Suprapubic skin (tissue), 3 donors: ENCODE measurements at regions not wholly inside any gene's neighbourhood (a gene's known extent, or its start where the extent isn't known, plus 50 kb on each side); places are given as distances from the start of the nearest gene placed in this dataset.

ENCODE experiments used
- CTCF ChIP-seq, 2 donors: fragments of 200-600 bp in 1 of 2; fragments of 450-650 bp in 1 of 2; sonication (generic) in 1 of 2; IDR thresholded peaks; one replicate each; pipeline ENCODE4 v1.5.1; 2016 to 2019; ENCODE audit warnings: antibody characterized with exemption in 2 of 2, mild to moderate bottlenecking in 1 of 2, moderate library complexity in 1 of 2
- POLR2A ChIP-seq, 2 donors: fragments of 450-650 bp; IDR thresholded peaks; one replicate each; pipeline ENCODE4 v1.6.1; 2017; ENCODE audit warnings: antibody characterized with exemption in 2 of 2, mild to moderate bottlenecking in 2 of 2, moderate library complexity in 2 of 2

GRCh38 chr15:70440416-70441138, 322.8 kb downstream of the UACA start:
- TF ChIP-seq CTCF (IDR thresholded peaks at IDR 0.05): no peak
- TF ChIP-seq POLR2A (IDR thresholded peaks at IDR 0.05): no peak
